ENCODE measurements at regions not wholly inside any gene's neighbourhood (a gene's known extent, or its start where the extent isn't known, plus 50 kb on each side); places are given as distances from the start of the nearest gene placed in this dataset.

GRCh38 chr11:79939111-79939510, 498.3 kb upstream of the TENM4 start:
- H3K4me1 ChIP-seq (ENCODE audit: control insufficient read depth, insufficient read depth, low read length) = no peaks in the 10 kb centered on the region
- TF ChIP-seq SIN3A (IDR thresholded peaks at IDR 0.05; ENCODE audit: borderline replicate concordance, insufficient read depth, low read depth, low read length) (no peak), POLR2AphosphoS5 (IDR thresholded peaks at IDR 0.05; ENCODE audit: low read depth, low read length) (no peak), REST (IDR thresholded peaks at IDR 0.05; ENCODE audit: insufficient read depth in 1 of 2, low read depth in 2 of 2, low read length in 1 of 2) (no peak)
- DNase-seq (ENCODE audit: low read depth, low spot score) = no peak
- no peaks in the 10 kb centered on the region for H3K27me3 ChIP-seq (ENCODE audit: control insufficient read depth, insufficient read depth, low read length)
- intact Hi-C loops (cut with micrococcal nuclease; ENCODE audit: unreplicated experiment) = no loop called here
- no peaks in the 10 kb centered on the region for H3K36me3 ChIP-seq (ENCODE audit: control insufficient read depth, insufficient read depth, low read length)
- in situ Hi-C loops (cut with HindIII; ENCODE audit: low pct_unique_long_range_greater_than_20kb, low sequenced_read_pairs) = no loop called here
- ChIA-PET CTCF (no interaction called here), POLR2A (no interaction called here)
- ATAC-seq = no peak
- H3K9me3 ChIP-seq (ENCODE audit: control insufficient read depth, insufficient read depth, low read depth, low read length) = no peaks in the 10 kb centered on the region; the same call in 1 of the 2 replicates
- H3K27ac ChIP-seq (ENCODE audit: low read length) = no peak overlapping the region
- H3K4me3 ChIP-seq (ENCODE audit: low read depth in 2 of 2, low read length in 2 of 2) = no peak overlapping the region
- BruUV-seq (replicated peaks) = no TSS peak

- ATAC-seq (no peak), DNase-seq (ENCODE audit: low read depth, low spot score) (no peak)
- intact Hi-C loops (cut with micrococcal nuclease; ENCODE audit: unreplicated experiment) (no loop called here), in situ Hi-C loops (cut with HindIII; ENCODE audit: low pct_unique_long_range_greater_than_20kb, low sequenced_read_pairs) (no loop called here)
- Histone ChIP-seq H3K27ac (ENCODE audit: low read length) (no peak overlapping the region), H3K27me3 (ENCODE audit: control insufficient read depth, insufficient read depth, low read length) (no peaks in the 10 kb centered on the region), H3K4me3 (ENCODE audit: low read depth in 2 of 2, low read length in 2 of 2) (no peak overlapping the region), H3K4me1 (ENCODE audit: control insufficient read depth, insufficient read depth, low read length) (no peaks in the 10 kb centered on the region), H3K36me3 (ENCODE audit: control insufficient read depth, insufficient read depth, low read length) (no peaks in the 10 kb centered on the region), H3K9me3 (ENCODE audit: control insufficient read depth, insufficient read depth, low read depth, low read length) (no peaks in the 10 kb centered on the region)
- POLR2A ChIA-PET = no interaction called here
- no TSS peak for BruUV-seq (replicated peaks)
- CTCF ChIA-PET = no interaction called here
- TF ChIP-seq REST (IDR thresholded peaks at IDR 0.05; ENCODE audit: insufficient read depth in 1 of 2, low read depth in 2 of 2, low read length in 1 of 2) = no peak
- TF ChIP-seq CTCF (IDR thresholded peaks at IDR 0.05) = no peak
- no peak for TF ChIP-seq TCF7L2 (IDR thresholded peaks at IDR 0.05; ENCODE audit: low read depth, low read length)
- no peak for TF ChIP-seq SIN3A (IDR thresholded peaks at IDR 0.05; ENCODE audit: borderline replicate concordance, insufficient read depth, low read depth, low read length)
These were observed 497.0 kb upstream of the TENM4 start for GRCh38 chr11:79937676-79938334.

Data from Panc1 (cell line).